Sigmoid colon (tissue), 4 donors: ENCODE measurements at regions not wholly inside any gene's neighbourhood (a gene's known extent, or its start where the extent isn't known, plus 50 kb on each side); places are given as distances from the start of the nearest gene placed in this dataset.

Source experiments
- CTCF ChIP-seq, 4 experiments: fragments of 450-650 bp in 3 of 4; fragments of 200-600 bp in 1 of 4; IDR thresholded peaks; one replicate each; pipeline ENCODE4 v1.5.1; 2016 to 2019; ENCODE audit warnings: antibody characterized with exemption in 4 of 4, mild to moderate bottlenecking in 3 of 4, moderate library complexity in 2 of 4
- POLR2AphosphoS5 ChIP-seq, 4 donors: sonication (generic); formaldehyde crosslinking; IDR thresholded peaks; one replicate each; pipeline ENCODE4 v1.6.1; 2017; ENCODE audit warnings: antibody characterized with exemption in 4 of 4

GRCh38 chr10:78692071-78692470, 376.7 kb upstream of the ZMIZ1 start:
- no peak for TF ChIP-seq CTCF (IDR thresholded peaks at IDR 0.05)
- TF ChIP-seq POLR2AphosphoS5 (IDR thresholded peaks at IDR 0.05), result no peak
